Brain microvascular endothelial cell (primary cell): ENCODE measurements at regions not wholly inside any gene's neighbourhood (a gene's known extent, or its start where the extent isn't known, plus 50 kb on each side); places are given as distances from the start of the nearest gene placed in this dataset.

Experiments used
- DNase-seq: peaks from one replicate; pipeline ENCODE4 v3.0.0-alpha.2; 2020
- H3K27ac ChIP-seq: fragments of 250-450 bp; sonication (Bioruptor Pico); 2 replicates; pipeline ENCODE4 v1.5.1; 2020; ENCODE audit warnings: mild to moderate bottlenecking, moderate library complexity
- H3K27me3 ChIP-seq: fragments of 250-450 bp; sonication (Bioruptor Pico); replicated peaks from 2 replicates; pipeline ENCODE4 v1.5.1; 2020; ENCODE audit warnings: mild to moderate bottlenecking
- H3K36me3 ChIP-seq: fragments of 250-450 bp; sonication (Bioruptor Pico); replicated peaks from 2 replicates; pipeline ENCODE4 v1.5.1; 2020; ENCODE audit warnings: mild to moderate bottlenecking
- H3K4me3 ChIP-seq: 2 replicates; pipeline ENCODE4 v1.5.1; 2011; ENCODE audit warnings: low read depth, mild to moderate bottlenecking, control low read depth, low read length, moderate library complexity
- in situ Hi-C: cut with HindIII; loops from 2 replicates; pipeline ENCODE4 v1.10.0; 2017; ENCODE audit warnings: low sequenced_read_pairs, low pct_ligation_motif_present
- TF ChIP-seq, protein P1 (sequence below): IDR thresholded peaks from 2 replicates; pipeline ENCODE4 v1.5.1; 2011; ENCODE audit warnings: low read depth, mild to moderate bottlenecking, moderate library complexity, low read length, control low read depth, inconsistent platforms; ENCODE audit errors: missing control alignments

DNA sequence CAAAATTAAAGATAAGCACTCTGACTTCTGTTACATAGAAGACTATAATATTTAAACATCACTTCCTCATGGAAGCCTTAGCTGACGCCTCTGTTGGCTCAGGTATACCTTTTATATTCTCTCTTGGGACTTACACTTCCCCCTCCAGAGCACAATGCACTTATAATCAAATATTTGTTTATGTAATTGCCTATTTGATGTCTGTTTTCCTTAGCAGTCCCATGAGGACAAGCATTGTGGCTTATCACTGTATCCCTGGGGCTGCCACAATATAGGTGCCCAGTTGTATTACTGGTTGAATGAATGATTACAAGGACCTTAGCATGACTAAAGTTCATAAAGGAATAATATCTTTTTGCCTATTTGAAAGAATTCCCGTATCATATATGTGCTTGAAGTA, 186.7 kb upstream of the VGLL2 start:
- no peak overlapping the region for H3K4me3 ChIP-seq
- no peak for DNase-seq
- no peak overlapping the region for H3K27ac ChIP-seq
- no peaks in the 10 kb centered on the region for H3K36me3 ChIP-seq
- H3K27me3 ChIP-seq, result no peaks in the 10 kb centered on the region
- in situ Hi-C loops, result no loop called here
- TF ChIP-seq, protein P1, sequence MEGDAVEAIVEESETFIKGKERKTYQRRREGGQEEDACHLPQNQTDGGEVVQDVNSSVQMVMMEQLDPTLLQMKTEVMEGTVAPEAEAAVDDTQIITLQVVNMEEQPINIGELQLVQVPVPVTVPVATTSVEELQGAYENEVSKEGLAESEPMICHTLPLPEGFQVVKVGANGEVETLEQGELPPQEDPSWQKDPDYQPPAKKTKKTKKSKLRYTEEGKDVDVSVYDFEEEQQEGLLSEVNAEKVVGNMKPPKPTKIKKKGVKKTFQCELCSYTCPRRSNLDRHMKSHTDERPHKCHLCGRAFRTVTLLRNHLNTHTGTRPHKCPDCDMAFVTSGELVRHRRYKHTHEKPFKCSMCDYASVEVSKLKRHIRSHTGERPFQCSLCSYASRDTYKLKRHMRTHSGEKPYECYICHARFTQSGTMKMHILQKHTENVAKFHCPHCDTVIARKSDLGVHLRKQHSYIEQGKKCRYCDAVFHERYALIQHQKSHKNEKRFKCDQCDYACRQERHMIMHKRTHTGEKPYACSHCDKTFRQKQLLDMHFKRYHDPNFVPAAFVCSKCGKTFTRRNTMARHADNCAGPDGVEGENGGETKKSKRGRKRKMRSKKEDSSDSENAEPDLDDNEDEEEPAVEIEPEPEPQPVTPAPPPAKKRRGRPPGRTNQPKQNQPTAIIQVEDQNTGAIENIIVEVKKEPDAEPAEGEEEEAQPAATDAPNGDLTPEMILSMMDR, result no peak

- in situ Hi-C loops, result no loop called here
- Histone ChIP-seq H3K36me3 (no peaks in the 10 kb centered on the region), H3K4me3 (no peak overlapping the region), H3K27ac (no peak overlapping the region), H3K27me3 (no peaks in the 10 kb centered on the region)
- no peak for DNase-seq
- TF ChIP-seq, protein P1, result no peak
These were observed 185.4 kb upstream of the VGLL2 start for GRCh38 chr6:117079951-117080350.

DNA sequence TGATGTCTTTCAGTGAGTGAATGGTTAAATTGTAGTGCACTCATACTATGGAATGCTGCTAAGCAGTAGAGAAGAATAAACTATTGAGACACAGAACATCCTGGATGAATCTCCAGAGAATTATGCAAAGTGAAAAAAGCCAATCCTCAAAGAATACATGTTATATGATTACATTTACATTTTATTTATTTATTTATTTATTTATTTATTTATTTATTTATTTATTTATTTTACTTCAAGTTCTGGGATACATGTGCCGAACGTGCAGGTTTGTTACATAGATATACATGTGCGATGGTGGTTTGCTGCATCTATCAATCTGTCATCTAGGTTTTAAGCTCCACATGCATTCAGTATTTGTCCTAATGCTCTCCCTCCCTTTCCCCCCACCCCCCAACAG, 175.8 kb upstream of the VGLL2 start:
- TF ChIP-seq, protein P1, result no peak
- in situ Hi-C loops, result no loop called here
- no peak for DNase-seq
- no peak overlapping the region for H3K4me3 ChIP-seq
- no peaks in the 10 kb centered on the region for H3K27me3 ChIP-seq
- H3K27ac ChIP-seq, result no peak overlapping the region
- no peaks in the 10 kb centered on the region for H3K36me3 ChIP-seq

DNA sequence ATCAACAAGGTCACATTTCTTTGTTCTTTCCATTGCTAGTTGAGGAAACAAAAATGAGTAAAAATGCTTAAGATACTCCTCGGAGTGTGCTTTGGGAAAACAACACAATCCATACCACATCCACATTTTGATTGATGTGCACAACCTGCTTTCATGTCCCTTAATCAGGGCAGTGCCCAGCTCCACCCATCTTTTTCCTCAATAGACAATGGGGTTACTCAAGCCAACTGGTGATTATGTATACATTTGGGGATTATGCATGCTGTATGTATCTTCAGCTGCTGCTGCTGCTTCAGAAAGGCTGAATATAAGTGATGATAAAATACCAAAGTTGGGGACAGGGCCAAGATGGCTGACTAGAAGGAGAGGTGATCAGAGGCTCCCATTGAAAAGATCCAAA, 155.2 kb upstream of the VGLL2 start:
- in situ Hi-C loops, result no loop called here

DNA sequence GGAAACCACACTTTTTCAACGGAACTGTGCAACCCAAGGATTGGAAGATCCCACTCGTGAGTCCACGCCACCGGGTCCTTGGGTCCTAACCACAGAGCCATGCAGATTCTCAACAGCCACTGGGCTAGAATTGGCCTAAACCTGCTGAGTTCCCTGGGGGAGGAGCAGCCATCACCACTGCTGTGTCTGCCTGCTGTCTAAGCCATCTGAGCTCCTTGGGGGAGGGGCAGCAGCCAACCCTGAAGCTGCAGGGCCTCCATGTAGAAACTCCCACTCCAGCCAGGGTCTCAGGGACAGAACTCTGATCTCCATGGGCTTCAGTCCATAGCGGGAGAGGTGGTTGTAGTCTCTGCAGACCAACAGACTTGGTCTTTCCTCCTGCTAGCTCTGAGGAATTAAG, 154.6 kb upstream of the VGLL2 start:
- no peaks in the 10 kb centered on the region for H3K36me3 ChIP-seq
- no peaks in the 10 kb centered on the region for H3K27me3 ChIP-seq
- TF ChIP-seq, protein P1, result no peak
- in situ Hi-C loops, result no loop called here
- H3K27ac ChIP-seq, result no peak overlapping the region
- H3K4me3 ChIP-seq, result no peak overlapping the region
- no peak for DNase-seq

More for the DNA sequence above, 155.2 kb upstream of the VGLL2 start:
- TF ChIP-seq, protein P1, result no peak
- H3K27me3 ChIP-seq, result no peaks in the 10 kb centered on the region
- no peaks in the 10 kb centered on the region for H3K36me3 ChIP-seq
- no peak overlapping the region for H3K27ac ChIP-seq
- H3K4me3 ChIP-seq, result no peak overlapping the region
- no peak for DNase-seq

DNA sequence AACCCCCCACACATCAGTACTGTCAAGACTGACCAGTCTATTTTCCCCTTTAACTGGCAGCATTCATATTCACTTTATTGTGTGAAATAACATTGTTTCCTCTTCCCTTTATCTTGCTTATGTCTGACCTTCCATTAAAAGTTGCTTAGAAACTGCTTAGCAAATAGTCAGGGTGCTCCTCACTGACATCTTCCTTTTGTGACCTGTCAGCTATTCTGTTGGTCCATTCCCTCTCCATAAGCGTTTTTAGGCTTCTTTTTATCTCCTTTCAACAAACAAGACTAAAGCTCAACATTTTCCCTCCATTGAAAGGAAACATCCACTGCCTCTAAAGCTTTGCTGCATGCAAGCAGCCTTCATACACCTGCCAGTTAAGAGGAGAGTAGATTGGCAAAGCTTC, 147.7 kb upstream of the VGLL2 start:
- in situ Hi-C loops, result no loop called here
- TF ChIP-seq, protein P1, result no peak
- Histone ChIP-seq H3K27me3 (no peaks in the 10 kb centered on the region), H3K4me3 (no peak overlapping the region), H3K27ac (no peak overlapping the region), H3K36me3 (no peaks in the 10 kb centered on the region)
- DNase-seq, result no peak
